ENCODE measurements at regions not wholly inside any gene's neighbourhood (a gene's known extent, or its start where the extent isn't known, plus 50 kb on each side); places are given as distances from the start of the nearest gene placed in this dataset.
"Not testable (repeated sequence)": the region's sequence is repeated elsewhere in the genome, so short reads cannot be mapped to it uniquely, and the experiment has no call there.

GRCh38 chr22:27068121-27068520, 410.7 kb downstream of the MIAT start:
- no peak for DNase-seq (ENCODE audit: low read depth in 1 of 2, low spot score in 1 of 2)
- no peak for TF ChIP-seq JUND (IDR thresholded peaks at IDR 0.05; ENCODE audit: low read depth)
- in situ Hi-C loops (cut with HindIII; ENCODE audit: low pct_unique_long_range_greater_than_20kb, low sequenced_read_pairs), result no loop called here

GRCh38 chr22:27070594-27070993, 413.2 kb downstream of the MIAT start:
- TF ChIP-seq JUND (IDR thresholded peaks at IDR 0.05; ENCODE audit: low read depth), result no peak
- in situ Hi-C loops (cut with HindIII; ENCODE audit: low pct_unique_long_range_greater_than_20kb, low sequenced_read_pairs), result no loop called here
- DNase-seq (ENCODE audit: low read depth in 1 of 2, low spot score in 1 of 2), result no peak

- in situ Hi-C loops (cut with HindIII; ENCODE audit: low pct_unique_long_range_greater_than_20kb, low sequenced_read_pairs), result no loop called here
- no peak for DNase-seq (ENCODE audit: low read depth in 1 of 2, low spot score in 1 of 2)
- no peak for TF ChIP-seq JUND (IDR thresholded peaks at IDR 0.05; ENCODE audit: low read depth)
Measured at GRCh38 chr22:27073601-27074425, 416.4 kb downstream of the MIAT start.

- DNase-seq (ENCODE audit: low read depth in 1 of 2, low spot score in 1 of 2), result peak in 1 of 2 experiments; percentile 19
- in situ Hi-C loops (cut with HindIII; ENCODE audit: low pct_unique_long_range_greater_than_20kb, low sequenced_read_pairs), result no loop called here
- no peak for TF ChIP-seq JUND (IDR thresholded peaks at IDR 0.05; ENCODE audit: low read depth)
Measured at GRCh38 chr22:27075028-27075678, 417.8 kb downstream of the MIAT start.

- in situ Hi-C loops (cut with HindIII; ENCODE audit: low pct_unique_long_range_greater_than_20kb, low sequenced_read_pairs), result no loop called here
Measured at GRCh38 chr22:27075891-27076290, 418.5 kb downstream of the MIAT start.

GRCh38 chr22:27078064-27078463, 420.7 kb downstream of the MIAT start:
- DNase-seq (ENCODE audit: low read depth in 1 of 2, low spot score in 1 of 2); in situ Hi-C loops (cut with HindIII; ENCODE audit: low pct_unique_long_range_greater_than_20kb, low sequenced_read_pairs): not testable (repeated sequence)

More at GRCh38 chr22:27075891-27076290, 418.5 kb downstream of the MIAT start:
- TF ChIP-seq JUND (IDR thresholded peaks at IDR 0.05; ENCODE audit: low read depth), result no peak
- DNase-seq (ENCODE audit: low read depth in 1 of 2, low spot score in 1 of 2), result no peak

- no peak for DNase-seq (ENCODE audit: low read depth in 1 of 2, low spot score in 1 of 2)
- no peak for TF ChIP-seq JUND (IDR thresholded peaks at IDR 0.05; ENCODE audit: low read depth)
- in situ Hi-C loops (cut with HindIII; ENCODE audit: low pct_unique_long_range_greater_than_20kb, low sequenced_read_pairs), result no loop called here
Measured at GRCh38 chr22:27080036-27080578, 422.7 kb downstream of the MIAT start.

GRCh38 chr22:27080863-27081262, 423.5 kb downstream of the MIAT start:
- no peak for TF ChIP-seq JUND (IDR thresholded peaks at IDR 0.05; ENCODE audit: low read depth)
- DNase-seq (ENCODE audit: low read depth in 1 of 2, low spot score in 1 of 2), result no peak
- in situ Hi-C loops (cut with HindIII; ENCODE audit: low pct_unique_long_range_greater_than_20kb, low sequenced_read_pairs), result no loop called here

GRCh38 chr22:27083610-27084009, 426.2 kb downstream of the MIAT start:
- DNase-seq (ENCODE audit: low read depth in 1 of 2, low spot score in 1 of 2), result no peak
- TF ChIP-seq JUND (IDR thresholded peaks at IDR 0.05; ENCODE audit: low read depth), result no peak
- in situ Hi-C loops (cut with HindIII; ENCODE audit: low pct_unique_long_range_greater_than_20kb, low sequenced_read_pairs), result no loop called here

GRCh38 chr22:27084130-27084529, 426.7 kb downstream of the MIAT start:
- no peak for TF ChIP-seq JUND (IDR thresholded peaks at IDR 0.05; ENCODE audit: low read depth)
- in situ Hi-C loops (cut with HindIII; ENCODE audit: low pct_unique_long_range_greater_than_20kb, low sequenced_read_pairs), result no loop called here
- no peak for DNase-seq (ENCODE audit: low read depth in 1 of 2, low spot score in 1 of 2)

- DNase-seq (ENCODE audit: low read depth in 1 of 2, low spot score in 1 of 2), result no peak
- no peak for TF ChIP-seq JUND (IDR thresholded peaks at IDR 0.05; ENCODE audit: low read depth)
- in situ Hi-C loops (cut with HindIII; ENCODE audit: low pct_unique_long_range_greater_than_20kb, low sequenced_read_pairs), result no loop called here
Measured at GRCh38 chr22:27086080-27087044, 429.0 kb downstream of the MIAT start.

- in situ Hi-C loops (cut with HindIII; ENCODE audit: low pct_unique_long_range_greater_than_20kb, low sequenced_read_pairs), result no loop called here
Measured at GRCh38 chr22:27087051-27087450, 429.7 kb downstream of the MIAT start.

More at GRCh38 chr22:27087051-27087450, 429.7 kb downstream of the MIAT start:
- DNase-seq (ENCODE audit: low read depth in 1 of 2, low spot score in 1 of 2), result no peak
- TF ChIP-seq JUND (IDR thresholded peaks at IDR 0.05; ENCODE audit: low read depth), result no peak
